OCI-LY7 (cell line): ENCODE measurements at regions not wholly inside any gene's neighbourhood (a gene's known extent, or its start where the extent isn't known, plus 50 kb on each side); places are given as distances from the start of the nearest gene placed in this dataset.
A peak's percentile ranks its signal among the peaks of the same experiment; 100 is the strongest.

Source experiments
- BruUV-seq: library from RNA; stranded (reverse); fragments of 400-500 nt; replicated peaks from 2 replicates; lab custom pipeline; 2021; lab: Mats Ljungman, UMichigan
- CTCF ChIA-PET: fragments of 300-600 bp; sonication (Branson Sonifier 250); formaldehyde crosslinking; loops from one replicate; lab custom pipeline; 2022; ENCODE audit warnings: antibody characterized with exemption; ENCODE audit not compliant: unreplicated experiment; lab: Charles Lee
- POLR2A ChIA-PET: fragments of 300-600 bp; sonication (Branson Sonifier 250); formaldehyde crosslinking; loops from one replicate; lab custom pipeline; 2022; ENCODE audit warnings: antibody characterized with exemption; lab: Charles Lee
- DNase-seq: peaks from one replicate; pipeline ENCODE4 v3.0.0-alpha.2; 2015; ENCODE audit warnings: low spot score
- H2AFZ ChIP-seq: fragments of 200-600 bp; sonication (generic), shearing (Covaris generic); 2 replicates; pipeline ENCODE4 v1.6.1; 2014; ENCODE audit warnings: mild to moderate bottlenecking, antibody characterized with exemption, low read length, moderate library complexity
- H3K27ac ChIP-seq: fragments of 200-600 bp; sonication (generic); 2 replicates; pipeline ENCODE4 v1.5.1; 2014; ENCODE audit warnings: mixed run types, low read depth, mild to moderate bottlenecking, moderate library complexity, low read length, inconsistent platforms; ENCODE audit not compliant: poor library complexity, severe bottlenecking
- H3K36me3 ChIP-seq: fragments of 200-600 bp; sonication (generic); 2 replicates; pipeline ENCODE4 v1.6.1; 2014; ENCODE audit warnings: mild to moderate bottlenecking, antibody characterized with exemption, low read length, moderate library complexity, mixed read lengths; ENCODE audit not compliant: insufficient read depth
- H3K4me1 ChIP-seq: fragments of 200-600 bp; sonication (generic); 2 replicates; pipeline ENCODE4 v1.5.1; 2014; ENCODE audit warnings: mild to moderate bottlenecking, low read length; ENCODE audit not compliant: insufficient read depth, poor library complexity, severe bottlenecking
- H3K4me2 ChIP-seq: fragments of 200-600 bp; sonication (generic); 2 replicates; pipeline ENCODE4 v1.6.1; 2014; ENCODE audit warnings: mild to moderate bottlenecking, low read length
- H3K4me3 ChIP-seq: fragments of 200-600 bp; sonication (generic); 2 replicates; pipeline ENCODE4 v1.5.1; 2014; ENCODE audit warnings: mild to moderate bottlenecking, low read depth, low read length; ENCODE audit not compliant: poor library complexity, severe bottlenecking
- H3K79me2 ChIP-seq: fragments of 200-600 bp; sonication (generic); 2 replicates; pipeline ENCODE4 v1.6.1; 2016; ENCODE audit warnings: low read depth, mild to moderate bottlenecking, low read length, moderate library complexity, mixed read lengths; ENCODE audit not compliant: insufficient read depth
- H3K9me2 ChIP-seq: fragments of 200-600 bp; sonication (generic); 2 replicates; pipeline ENCODE4 v1.6.1; 2016; ENCODE audit warnings: mild to moderate bottlenecking, low read length, mixed read lengths; ENCODE audit not compliant: insufficient read depth
- H3K9me3 ChIP-seq: fragments of 200-600 bp; sonication (generic); 2 replicates; pipeline ENCODE4 v1.6.1; 2014; ENCODE audit warnings: mild to moderate bottlenecking, mixed run types, low read length, mixed read lengths
- H4K20me1 ChIP-seq: fragments of 200-600 bp; sonication (generic); 2 replicates; pipeline ENCODE4 v1.6.1; 2014; ENCODE audit warnings: mild to moderate bottlenecking, antibody characterized with exemption, low read length, moderate library complexity, mixed read lengths; ENCODE audit not compliant: insufficient read depth
- CTCF ChIP-seq: fragments of 200-600 bp; sonication (generic); conservative IDR thresholded peaks from 2 replicates; pipeline ENCODE4 v1.5.1; 2014; ENCODE audit warnings: mild to moderate bottlenecking, antibody characterized with exemption, low read length, moderate library complexity, mixed read lengths
- EZH2phosphoT487 ChIP-seq: fragments of 200-600 bp; sonication (generic); IDR thresholded peaks from 2 replicates; pipeline ENCODE4 v1.6.1; 2018; ENCODE audit warnings: low read depth, borderline replicate concordance, mild to moderate bottlenecking, mixed run types, antibody characterized with exemption, low read length, moderate library complexity, mixed read lengths
- intact Hi-C: fragments of 100-400 bp; cut with micrococcal nuclease; formaldehyde crosslinking; loops from one replicate; pipeline ENCODE4 v1.10.0; 2022; ENCODE audit not compliant: unreplicated experiment

- intact Hi-C loops = no loop called here
Measured at GRCh38 chr3:19641408-19641807, 292.6 kb downstream of the EFHB start.

GRCh38 chr3:19632099-19633074 is 301.6 kb downstream of the EFHB start:
- TF ChIP-seq CTCF (0 out of 2 replicates have a peak, but pooled peaks have one; percentile 22), EZH2phosphoT487 (no peak)
- H3K9me2 ChIP-seq = no peaks in the 10 kb centered on the region
- CTCF ChIA-PET = no interaction called here
- no peak overlapping the region for H3K4me2 ChIP-seq
- POLR2A ChIA-PET = interaction anchor here (0.7 to 1.3 kb wide), 4 partner anchors 11 to 287 kb away, joined by 3 read pairs; no protein-coding TSS in a partner anchor
- no peaks in the 10 kb centered on the region for H4K20me1 ChIP-seq
- no peaks in the 10 kb centered on the region for H3K4me1 ChIP-seq
- no TSS peak for BruUV-seq
- no peaks in the 10 kb centered on the region for H3K9me3 ChIP-seq
- H3K36me3 ChIP-seq = no peaks in the 10 kb centered on the region
- H3K4me3 ChIP-seq = no peak overlapping the region
- H3K27ac ChIP-seq = no peak overlapping the region
- H3K79me2 ChIP-seq = no peaks in the 10 kb centered on the region
- no peak for DNase-seq
- intact Hi-C loops = no loop called here
- H2AFZ ChIP-seq = 0 out of 2 replicates have a peak overlapping the region, but pooled peaks have one; percentile 29

More at GRCh38 chr3:19641408-19641807, 292.6 kb downstream of the EFHB start:
- Histone ChIP-seq H3K27ac (no peak overlapping the region), H3K79me2 (no peaks in the 10 kb centered on the region), H3K4me2 (no peak overlapping the region), H3K9me2 (no peaks in the 10 kb centered on the region), H3K9me3 (no peaks in the 10 kb centered on the region), H4K20me1 (no peaks in the 10 kb centered on the region), H3K4me1 (peaks cover 3% of the 10 kb centered on the region), H2AFZ (no peak overlapping the region), H3K36me3 (no peaks in the 10 kb centered on the region), H3K4me3 (no peak overlapping the region)
- TF ChIP-seq EZH2phosphoT487 (no peak), CTCF (no peak)
- ChIA-PET CTCF (no interaction called here), POLR2A (interaction anchor here (1.1 kb wide), 1 partner anchor 67 kb away, joined by 3 read pairs; no protein-coding TSS in a partner anchor)
- DNase-seq = no peak
- no TSS peak for BruUV-seq

- no peaks in the 10 kb centered on the region for H3K79me2 ChIP-seq
- H4K20me1 ChIP-seq = no peaks in the 10 kb centered on the region
- DNase-seq = no peak
- no peak overlapping the region for H3K4me3 ChIP-seq
- ChIA-PET POLR2A (no interaction called here), CTCF (no interaction called here)
- no peaks in the 10 kb centered on the region for H3K9me2 ChIP-seq
- H2AFZ ChIP-seq = no peak overlapping the region
- no peaks in the 10 kb centered on the region for H3K36me3 ChIP-seq
- 0 out of 2 replicates have a peak, but pooled peaks cover 5% of the 10 kb centered on the region for H3K9me3 ChIP-seq
- peaks cover 3% of the 10 kb centered on the region for H3K4me1 ChIP-seq
- intact Hi-C loops = no loop called here
- BruUV-seq = no TSS peak
- H3K4me2 ChIP-seq = no peak overlapping the region
- TF ChIP-seq EZH2phosphoT487 (no peak), CTCF (no peak)
- no peak overlapping the region for H3K27ac ChIP-seq
Measured at GRCh38 chr3:19598870-19599269, 335.1 kb downstream of the EFHB start.
